PFSK-1 (cell line): ENCODE measurements at regions not wholly inside any gene's neighbourhood (a gene's known extent, or its start where the extent isn't known, plus 50 kb on each side); places are given as distances from the start of the nearest gene placed in this dataset.

ENCODE experiments used
- POLR2AphosphoS5 ChIP-seq: IDR thresholded peaks from 2 replicates; pipeline ENCODE4 v1.6.1; 2012; ENCODE audit warnings: low read depth, mild to moderate bottlenecking, control low read depth, low read length, moderate library complexity
- REST ChIP-seq, 2 experiments: IDR thresholded peaks; 2 replicates each; pipeline versions ENCODE4 v1.6.1 to v1.8.0; 2011 to 2012; ENCODE audit warnings: low read depth in 2 of 2, low read length in 2 of 2, control low read depth in 1 of 2, inconsistent platforms in 1 of 2, mild to moderate bottlenecking in 1 of 2, moderate library complexity in 1 of 2; ENCODE audit not compliant: insufficient read depth in 1 of 2
- TAF1 ChIP-seq: IDR thresholded peaks from 2 replicates; pipeline ENCODE4 v1.6.1; 2012; ENCODE audit warnings: low read length, control low read depth, borderline replicate concordance; ENCODE audit not compliant: insufficient read depth

GRCh38 chr6:19041906-19042305, 654.8 kb downstream of the RNF144B start:
- TF ChIP-seq POLR2AphosphoS5, result no peak
- no peak for TF ChIP-seq REST (IDR thresholded peaks at IDR 0.05; ENCODE audit: insufficient read depth in 1 of 2, low read depth in 2 of 2, low read length in 2 of 2)
- TF ChIP-seq TAF1, result no peak
